Left ventricle myocardium inferior (tissue), 1 donor: ENCODE measurements at regions not wholly inside any gene's neighbourhood (a gene's known extent, or its start where the extent isn't known, plus 50 kb on each side); places are given as distances from the start of the nearest gene placed in this dataset.

Experiments
- DNase-seq: peaks from one replicate; pipeline ENCODE4 v3.0.0-alpha.2; 2020
- H3K27ac ChIP-seq: fragments of 200-600 bp; replicated peaks from 2 replicates; pipeline ENCODE4 v1.8.0; 2021
- H3K27me3 ChIP-seq: fragments of 200-600 bp; 2 replicates; pipeline ENCODE4 v1.8.0; 2021; ENCODE audit warnings: low read depth
- H3K36me3 ChIP-seq: fragments of 200-600 bp; 2 replicates; pipeline ENCODE4 v1.8.0; 2021
- H3K4me1 ChIP-seq: fragments of 200-600 bp; 2 replicates; pipeline ENCODE4 v1.8.0; 2021
- H3K4me3 ChIP-seq: fragments of 200-600 bp; 2 replicates; pipeline ENCODE4 v1.8.0; 2021; ENCODE audit warnings: mild to moderate bottlenecking, moderate library complexity
- H3K9me3 ChIP-seq: fragments of 200-600 bp; replicated peaks from 2 replicates; pipeline ENCODE4 v1.8.0; 2021
- intact Hi-C: fragments of 100-400 bp; cut with micrococcal nuclease; formaldehyde crosslinking; loops from one replicate; pipeline ENCODE4 v1.11.0; 2022
- TF ChIP-seq, protein P1 (sequence below): fragments of 200-600 bp; IDR thresholded peaks from 2 replicates; pipeline ENCODE4 v1.8.0; 2021; ENCODE audit warnings: antibody characterized with exemption, mild to moderate bottlenecking, borderline replicate concordance
- donor health status: DM: no; HTN: yes; CAD: no; lungs with severe emphysema.

DNA sequence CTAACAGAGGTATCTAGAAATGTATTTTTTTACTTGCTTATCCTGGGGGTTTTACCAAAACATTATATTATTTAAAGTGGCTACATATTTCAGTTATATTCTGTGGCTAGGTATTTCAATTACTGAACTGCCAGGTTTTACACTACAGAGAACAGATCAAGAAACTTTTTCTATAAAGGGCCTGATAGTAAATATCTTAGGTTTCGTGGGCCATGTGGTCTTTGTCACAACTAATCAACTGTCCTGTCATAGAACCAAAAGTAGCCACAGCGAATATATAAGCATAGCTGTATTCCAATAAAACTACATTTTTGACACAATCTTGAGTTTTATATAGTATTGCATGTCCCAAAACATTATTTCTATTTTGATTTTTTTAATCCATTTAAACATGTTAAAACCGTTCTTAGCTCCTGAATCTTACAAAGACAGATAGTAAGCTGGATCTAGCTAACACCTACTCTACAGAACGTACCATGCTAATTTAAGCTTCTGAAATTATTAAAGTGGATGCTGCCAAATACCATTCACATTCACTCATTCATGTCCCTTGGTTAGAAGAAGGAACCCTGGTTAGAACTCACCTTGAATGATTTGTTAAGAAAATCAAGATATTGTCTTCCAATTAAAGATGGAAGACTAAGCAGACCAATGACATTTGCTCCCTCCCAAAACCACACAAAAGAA is 118.2 kb upstream of the TGFBR2 start:
- H3K27ac ChIP-seq = peak overlapping the region; percentile 1
- TF ChIP-seq, protein P1, sequence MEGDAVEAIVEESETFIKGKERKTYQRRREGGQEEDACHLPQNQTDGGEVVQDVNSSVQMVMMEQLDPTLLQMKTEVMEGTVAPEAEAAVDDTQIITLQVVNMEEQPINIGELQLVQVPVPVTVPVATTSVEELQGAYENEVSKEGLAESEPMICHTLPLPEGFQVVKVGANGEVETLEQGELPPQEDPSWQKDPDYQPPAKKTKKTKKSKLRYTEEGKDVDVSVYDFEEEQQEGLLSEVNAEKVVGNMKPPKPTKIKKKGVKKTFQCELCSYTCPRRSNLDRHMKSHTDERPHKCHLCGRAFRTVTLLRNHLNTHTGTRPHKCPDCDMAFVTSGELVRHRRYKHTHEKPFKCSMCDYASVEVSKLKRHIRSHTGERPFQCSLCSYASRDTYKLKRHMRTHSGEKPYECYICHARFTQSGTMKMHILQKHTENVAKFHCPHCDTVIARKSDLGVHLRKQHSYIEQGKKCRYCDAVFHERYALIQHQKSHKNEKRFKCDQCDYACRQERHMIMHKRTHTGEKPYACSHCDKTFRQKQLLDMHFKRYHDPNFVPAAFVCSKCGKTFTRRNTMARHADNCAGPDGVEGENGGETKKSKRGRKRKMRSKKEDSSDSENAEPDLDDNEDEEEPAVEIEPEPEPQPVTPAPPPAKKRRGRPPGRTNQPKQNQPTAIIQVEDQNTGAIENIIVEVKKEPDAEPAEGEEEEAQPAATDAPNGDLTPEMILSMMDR = no peak
- intact Hi-C loops = no loop called here

DNA sequence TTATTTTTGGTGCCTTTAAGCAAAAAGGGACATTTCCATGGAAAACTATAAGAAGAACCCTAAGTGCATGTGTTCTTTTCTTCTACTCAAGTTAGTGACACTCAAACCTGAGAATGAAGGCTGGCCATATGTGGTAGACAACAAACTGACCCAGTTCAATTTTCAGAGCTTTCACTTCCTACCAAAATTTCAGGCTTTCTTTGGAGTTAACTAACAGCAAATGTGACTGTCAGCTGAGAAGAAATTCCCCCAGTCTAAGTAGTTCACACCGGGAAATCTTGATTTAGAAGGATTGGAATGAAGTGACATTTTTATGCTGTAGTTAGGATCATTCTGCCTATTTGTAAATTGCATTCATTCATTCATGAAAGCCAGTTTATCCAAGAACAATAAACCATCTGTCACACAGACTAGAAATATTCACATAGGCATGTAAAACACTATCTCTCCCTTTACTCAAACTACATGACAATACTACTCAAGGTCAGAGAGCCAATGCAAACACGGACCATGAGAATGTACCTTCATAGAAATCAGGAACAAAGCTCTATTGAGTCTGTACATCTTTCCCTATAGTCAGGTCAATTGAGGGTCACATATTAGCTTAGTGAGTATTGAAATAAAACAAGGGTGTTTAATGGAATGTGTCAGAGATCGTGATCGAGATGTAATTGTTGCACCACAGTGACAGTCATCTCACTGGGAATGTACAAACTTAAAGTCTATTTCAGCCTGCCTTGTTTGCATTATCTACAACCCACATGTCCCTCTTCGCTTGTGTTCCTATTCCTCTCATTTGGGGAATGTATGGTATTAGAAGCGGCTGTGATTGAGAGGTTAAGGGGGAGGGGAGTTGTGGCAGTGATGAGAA is 113.8 kb upstream of the TGFBR2 start:
- Histone ChIP-seq H3K4me1 (peaks cover 50% of the 10 kb centered on the region), H3K9me3 (peaks cover 23% of the 10 kb centered on the region), H3K4me3 (no peak overlapping the region), H3K27ac (peak overlapping the region; percentile 80), H3K27me3 (no peaks in the 10 kb centered on the region), H3K36me3 (no peaks in the 10 kb centered on the region)
- TF ChIP-seq, protein P1 = no peak
- intact Hi-C loops = no loop called here
- DNase-seq = no peak

More for the DNA sequence above, 118.2 kb upstream of the TGFBR2 start:
- H3K4me1 ChIP-seq = peaks cover 8% of the 10 kb centered on the region
- no peak overlapping the region for H3K4me3 ChIP-seq
- H3K27me3 ChIP-seq = no peaks in the 10 kb centered on the region
- peaks cover 23% of the 10 kb centered on the region for H3K9me3 ChIP-seq
- H3K36me3 ChIP-seq = no peaks in the 10 kb centered on the region
- DNase-seq = no peak

DNA sequence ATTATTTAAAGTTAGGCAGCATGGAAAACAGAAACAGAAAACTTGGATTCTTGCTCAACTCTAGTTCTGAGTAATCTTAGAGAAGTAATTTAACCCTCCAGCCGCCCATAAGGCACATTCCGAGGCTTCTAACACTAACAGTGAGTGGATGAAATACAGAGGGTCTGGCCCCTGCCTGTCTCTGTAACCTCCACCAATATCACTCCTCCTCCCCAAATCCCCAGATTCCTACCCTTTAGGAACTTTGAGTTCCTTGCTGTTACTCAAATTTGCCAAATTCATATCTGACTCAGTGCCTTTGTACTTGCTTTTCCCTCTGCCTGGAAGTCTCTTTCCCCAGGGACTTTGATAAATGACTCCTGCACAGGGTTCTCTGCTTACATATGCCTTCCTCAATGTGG is 112.5 kb upstream of the TGFBR2 start:
- TF ChIP-seq, protein P1 = no peak
- Histone ChIP-seq H3K27ac (peak overlapping the region; percentile 80), H3K4me3 (no peak overlapping the region), H3K36me3 (no peaks in the 10 kb centered on the region), H3K27me3 (no peaks in the 10 kb centered on the region), H3K4me1 (peaks cover 57% of the 10 kb centered on the region), H3K9me3 (peaks cover 12% of the 10 kb centered on the region)
- intact Hi-C loops = no loop called here
- no peak for DNase-seq

DNA sequence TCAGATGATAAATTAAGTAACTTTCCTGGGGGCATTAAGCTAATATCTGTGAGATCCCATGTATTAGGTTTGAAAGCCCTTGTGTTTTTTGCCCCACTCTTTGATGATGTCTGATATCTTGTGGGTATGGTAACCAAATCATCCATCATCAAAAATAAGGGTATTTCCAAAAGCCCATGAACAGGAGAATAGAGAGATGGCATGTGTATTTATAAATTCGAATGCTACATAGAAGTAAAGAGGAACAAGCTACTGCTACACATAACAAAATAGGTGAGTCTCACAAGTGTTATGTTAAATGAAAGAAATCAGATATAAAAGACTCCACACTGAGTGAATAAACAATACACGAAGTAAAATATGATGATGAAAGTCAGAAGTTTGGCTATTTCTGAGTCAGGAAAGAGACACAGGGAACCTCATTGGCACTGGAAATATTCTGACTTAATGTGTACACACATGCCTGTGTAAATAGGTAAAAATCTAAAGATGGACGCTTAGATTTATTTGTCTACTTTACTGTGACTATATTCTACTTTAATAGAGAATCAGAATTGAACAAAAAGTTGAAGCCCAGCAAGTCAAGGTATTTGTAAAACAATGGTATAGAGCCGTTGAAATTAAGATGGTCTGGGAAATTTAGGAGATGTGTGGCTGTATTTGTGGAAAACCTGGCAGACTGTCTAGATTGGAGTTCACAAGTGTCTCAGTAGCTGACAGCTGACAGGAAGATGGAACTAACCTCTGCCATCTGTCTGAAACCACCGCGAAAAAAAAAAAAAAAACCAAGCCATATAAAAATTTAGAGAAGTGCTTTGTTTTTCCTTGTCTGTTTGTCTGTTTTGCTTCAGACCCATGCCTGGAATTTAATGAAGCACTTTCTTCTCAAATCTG is 111.0 kb upstream of the TGFBR2 start:
- TF ChIP-seq, protein P1 = no peak
- DNase-seq = no peak
- intact Hi-C loops = no loop called here
- H3K27me3 ChIP-seq = no peaks in the 10 kb centered on the region
- no peaks in the 10 kb centered on the region for H3K36me3 ChIP-seq
- no peak overlapping the region for H3K4me3 ChIP-seq
- peak overlapping the region; percentile 80 for H3K27ac ChIP-seq
- peaks cover 64% of the 10 kb centered on the region for H3K4me1 ChIP-seq
- no peaks in the 10 kb centered on the region for H3K9me3 ChIP-seq
